ENCODE measurements at regions not wholly inside any gene's neighbourhood (a gene's known extent, or its start where the extent isn't known, plus 50 kb on each side); places are given as distances from the start of the nearest gene placed in this dataset.

- no peak for TF ChIP-seq CTCF (conservative IDR thresholded peaks at IDR 0.05)
- no peak overlapping the region for H3K27ac ChIP-seq
Observed at GRCh38 chr20:60581606-60582115, 623.4 kb downstream of the CDH26 start.

GRCh38 chr20:60583741-60584140 is 625.5 kb downstream of the CDH26 start:
- no peak overlapping the region for H3K27ac ChIP-seq
- no peak for TF ChIP-seq CTCF (conservative IDR thresholded peaks at IDR 0.05)

GRCh38 chr20:60584221-60584620 is 626.0 kb downstream of the CDH26 start:
- no peak overlapping the region for H3K27ac ChIP-seq
- TF ChIP-seq CTCF (conservative IDR thresholded peaks at IDR 0.05) = no peak

- no peak for TF ChIP-seq CTCF (conservative IDR thresholded peaks at IDR 0.05)
Observed at GRCh38 chr20:60585651-60586050, 627.4 kb downstream of the CDH26 start.

GRCh38 chr20:60586269-60587050 is 628.2 kb downstream of the CDH26 start:
- H3K27ac ChIP-seq = no peak overlapping the region
- TF ChIP-seq CTCF (conservative IDR thresholded peaks at IDR 0.05) = no peak

More at GRCh38 chr20:60585651-60586050, 627.4 kb downstream of the CDH26 start:
- no peak overlapping the region for H3K27ac ChIP-seq

- TF ChIP-seq CTCF (conservative IDR thresholded peaks at IDR 0.05) = no peak
- no peak overlapping the region for H3K27ac ChIP-seq
Observed at GRCh38 chr20:60587986-60588385, 629.8 kb downstream of the CDH26 start.

- H3K27ac ChIP-seq = no peak overlapping the region
- TF ChIP-seq CTCF (conservative IDR thresholded peaks at IDR 0.05) = no peak
Observed at GRCh38 chr20:60589623-60590022, 631.4 kb downstream of the CDH26 start.
